PC-3 (cell line): ENCODE measurements at regions not wholly inside any gene's neighbourhood (a gene's known extent, or its start where the extent isn't known, plus 50 kb on each side); places are given as distances from the start of the nearest gene placed in this dataset.

Experiments
- ATAC-seq: fragments of 200-7000 bp; cut with Tn5 transposase; 2 replicates; pipeline ENCODE4 v1.9.1; 2020; ENCODE audit warnings: mild to moderate bottlenecking, moderate library complexity
- BruUV-seq: library from RNA; stranded (reverse); fragments of 400-500 nt; replicated peaks from 2 replicates; lab custom pipeline; 2021; lab: Mats Ljungman, UMichigan
- CTCF ChIA-PET: fragments of 300-600 bp; sonication (Branson Sonifier 250); formaldehyde crosslinking; loops from one replicate; lab custom pipeline; 2022; ENCODE audit warnings: antibody characterized with exemption; lab: Charles Lee
- POLR2A ChIA-PET: fragments of 300-600 bp; sonication (Branson Sonifier 250); formaldehyde crosslinking; loops from one replicate; lab custom pipeline; 2022; ENCODE audit warnings: antibody characterized with exemption; ENCODE audit not compliant: unreplicated experiment; lab: Charles Lee
- DNase-seq: peaks from one replicate; pipeline ENCODE4 v3.0.0-alpha.2; 2015
- H2AFZ ChIP-seq: fragments of 300-600 bp; sonication (generic); 2 replicates; pipeline ENCODE4 v1.6.0; 2016; ENCODE audit warnings: antibody characterized with exemption, low read length
- H3F3A ChIP-seq: fragments of 300-600 bp; sonication (generic); one replicate; pipeline ENCODE4 v1.6.0; 2017; ENCODE audit warnings: antibody characterized with exemption, low read length, control low read depth, mild to moderate bottlenecking; ENCODE audit not compliant: unreplicated experiment
- H3K27ac ChIP-seq: fragments of 300-600 bp; sonication (generic); 2 replicates; pipeline ENCODE4 v1.5.1; 2016; ENCODE audit warnings: mild to moderate bottlenecking, low read length
- H3K27me3 ChIP-seq: fragments of 300-600 bp; sonication (generic); 2 replicates; pipeline ENCODE4 v1.6.1; 2016; ENCODE audit warnings: low read length, mixed read lengths
- H3K36me3 ChIP-seq: fragments of 300-600 bp; sonication (generic); 2 replicates; pipeline ENCODE4 v1.6.1; 2016; ENCODE audit warnings: low read depth, mixed run types, low read length, mixed read lengths
- H3K4me1 ChIP-seq: fragments of 300-600 bp; sonication (generic); 2 replicates; pipeline ENCODE4 v1.5.1; 2016; ENCODE audit warnings: low read length; ENCODE audit not compliant: insufficient read depth
- H3K4me2 ChIP-seq: fragments of 300-600 bp; sonication (generic); 2 replicates; pipeline ENCODE4 v1.6.0; 2016; ENCODE audit warnings: low read length
- H3K4me3 ChIP-seq: fragments of 300-600 bp; sonication (generic); 2 replicates; pipeline ENCODE4 v1.5.1; 2016; ENCODE audit warnings: mild to moderate bottlenecking, low read length, mixed read lengths
- H3K79me2 ChIP-seq: fragments of 300-600 bp; sonication (generic); 2 replicates; pipeline ENCODE4 v1.6.1; 2017; ENCODE audit warnings: low read length, mixed read lengths
- H3K9ac ChIP-seq: fragments of 300-600 bp; sonication (generic); 2 replicates; pipeline ENCODE4 v1.6.0; 2016; ENCODE audit warnings: mild to moderate bottlenecking, low read length
- H3K9me2 ChIP-seq: fragments of 300-600 bp; sonication (generic); replicated peaks from 2 replicates; pipeline ENCODE4 v1.6.1; 2016; ENCODE audit warnings: mixed run types, low read length, mixed read lengths
- H3K9me3 ChIP-seq: fragments of 300-600 bp; sonication (generic); 2 replicates; pipeline ENCODE4 v1.6.1; 2016; ENCODE audit warnings: low read length, mixed read lengths
- H4K20me1 ChIP-seq: fragments of 300-600 bp; sonication (generic); 2 replicates; pipeline ENCODE4 v1.6.1; 2016; ENCODE audit warnings: low read length, mixed read lengths
- CTCF ChIP-seq: fragments of 300-600 bp; sonication (generic); conservative IDR thresholded peaks from 2 replicates; pipeline ENCODE4 v1.5.1; 2017; ENCODE audit warnings: antibody characterized with exemption, low read depth, mild to moderate bottlenecking, low read length
- EZH2 ChIP-seq: fragments of 300-600 bp; sonication (generic); IDR thresholded peaks from one replicate; pipeline ENCODE4 v1.6.1; 2017; ENCODE audit warnings: antibody characterized with exemption, mild to moderate bottlenecking, low read length; ENCODE audit not compliant: unreplicated experiment
- EZH2phosphoT487 ChIP-seq: fragments of 300-600 bp; sonication (generic); IDR thresholded peaks from 2 replicates; pipeline ENCODE4 v1.6.1; 2018; ENCODE audit warnings: mild to moderate bottlenecking, antibody characterized with exemption, low read length, borderline replicate concordance
- intact Hi-C: fragments of 100-400 bp; cut with micrococcal nuclease; formaldehyde crosslinking; loops from 2 replicates; pipeline ENCODE4 v1.9.0; 2023

DNA sequence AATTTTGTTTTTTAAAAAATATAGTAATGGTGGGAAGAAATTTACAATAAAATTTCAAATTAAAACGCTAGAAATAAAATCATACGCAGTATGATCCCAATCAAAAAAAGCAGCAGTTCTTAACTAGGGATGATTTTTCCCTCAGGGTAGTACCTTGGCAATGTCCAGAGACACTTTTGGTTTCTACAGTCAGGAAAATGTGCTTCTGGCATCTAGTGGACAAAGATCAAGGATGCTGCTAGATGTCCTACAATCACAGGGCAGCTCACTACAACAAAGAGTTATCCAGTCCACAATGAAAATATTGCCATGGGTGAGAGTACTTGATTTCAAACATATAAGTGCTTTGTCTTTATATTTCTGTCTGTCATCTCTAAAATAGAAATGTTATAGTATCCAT lies 400.2 kb upstream of the SGCD start:
- Histone ChIP-seq H3K27ac (no peak overlapping the region), H3K36me3 (no peaks in the 10 kb centered on the region), H3K27me3 (no peaks in the 10 kb centered on the region), H3K4me2 (no peak overlapping the region), H3K4me3 (no peak overlapping the region), H3K9me2 (no peaks in the 10 kb centered on the region), H3K4me1 (no peaks in the 10 kb centered on the region), H3K79me2 (no peaks in the 10 kb centered on the region), H4K20me1 (no peaks in the 10 kb centered on the region), H3K9ac (no peak overlapping the region), H3F3A (no peaks in the 10 kb centered on the region), H2AFZ (no peak overlapping the region), H3K9me3 (no peaks in the 10 kb centered on the region)
- TF ChIP-seq EZH2phosphoT487 (no peak), EZH2 (no peak), CTCF (no peak)
- intact Hi-C loops = no loop called here
- no peak for ATAC-seq
- no TSS peak for BruUV-seq
- ChIA-PET POLR2A (no interaction called here), CTCF (no interaction called here)
- no peak for DNase-seq

DNA sequence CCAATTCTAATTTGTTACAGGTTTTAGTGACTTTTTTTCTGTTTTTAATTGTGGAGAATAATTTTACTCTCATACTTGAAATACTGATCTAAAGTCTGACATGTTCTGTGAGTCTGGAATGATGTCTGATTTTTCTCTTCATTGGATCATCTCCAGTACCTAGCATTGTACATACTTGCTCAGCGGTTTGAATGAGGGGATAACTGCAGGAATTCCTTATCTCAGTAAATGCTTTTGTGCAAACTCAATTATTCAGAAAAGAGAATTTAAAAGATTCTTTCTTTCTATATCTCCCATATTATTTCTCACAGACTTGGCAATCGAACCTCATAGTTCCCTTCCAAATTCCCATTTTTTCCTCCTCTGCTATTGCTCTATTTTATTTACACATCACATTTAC lies 397.9 kb upstream of the SGCD start:
- no peak for ATAC-seq
- intact Hi-C loops = no loop called here
- no TSS peak for BruUV-seq
- Histone ChIP-seq H3K4me3 (no peak overlapping the region), H3K4me2 (no peak overlapping the region), H3F3A (no peaks in the 10 kb centered on the region), H3K27me3 (no peaks in the 10 kb centered on the region), H2AFZ (no peak overlapping the region), H3K9me3 (no peaks in the 10 kb centered on the region), H3K27ac (no peak overlapping the region), H3K4me1 (no peaks in the 10 kb centered on the region), H3K9me2 (no peaks in the 10 kb centered on the region), H3K36me3 (no peaks in the 10 kb centered on the region), H3K79me2 (no peaks in the 10 kb centered on the region), H4K20me1 (no peaks in the 10 kb centered on the region), H3K9ac (no peak overlapping the region)
- TF ChIP-seq EZH2 (no peak), EZH2phosphoT487 (no peak), CTCF (no peak)
- POLR2A ChIA-PET = no interaction called here
- CTCF ChIA-PET = no interaction called here
- no peak for DNase-seq

- no peaks in the 10 kb centered on the region for H3F3A ChIP-seq
- TF ChIP-seq EZH2 (no peak), EZH2phosphoT487 (no peak)
- no peak overlapping the region for H2AFZ ChIP-seq
- H3K36me3 ChIP-seq = no peaks in the 10 kb centered on the region
- no peak for ATAC-seq
- ChIA-PET CTCF (no interaction called here), POLR2A (no interaction called here)
- no peaks in the 10 kb centered on the region for H3K4me1 ChIP-seq
- H3K4me2 ChIP-seq = no peak overlapping the region
- H3K4me3 ChIP-seq = no peak overlapping the region
- no peaks in the 10 kb centered on the region for H4K20me1 ChIP-seq
- H3K9me2 ChIP-seq = no peaks in the 10 kb centered on the region
- H3K9ac ChIP-seq = no peak overlapping the region
- no peak overlapping the region for H3K27ac ChIP-seq
- no peaks in the 10 kb centered on the region for H3K9me3 ChIP-seq
- BruUV-seq = no TSS peak
- no peaks in the 10 kb centered on the region for H3K27me3 ChIP-seq
- H3K79me2 ChIP-seq = no peaks in the 10 kb centered on the region
- intact Hi-C loops = no loop called here
- DNase-seq = no peak
Observed at GRCh38 chr5:155934964-155935363, 392.0 kb upstream of the SGCD start.
